Gastrocnemius medialis (tissue), 4 donors: ENCODE measurements at regions not wholly inside any gene's neighbourhood (a gene's known extent, or its start where the extent isn't known, plus 50 kb on each side); places are given as distances from the start of the nearest gene placed in this dataset.

Source experiments
- POLR2A ChIP-seq, 2 donors: fragments of 450-650 bp; IDR thresholded peaks; one replicate each; pipeline ENCODE4 v1.6.1; 2017; ENCODE audit warnings: antibody characterized with exemption in 2 of 2, mild to moderate bottlenecking in 2 of 2, moderate library complexity in 2 of 2
- TF ChIP-seq, protein P1 (sequence below), 5 experiments: fragments of 450-650 bp in 3 of 5; fragments of 200-600 bp in 2 of 5; sonication (generic) in 2 of 5; IDR thresholded peaks in 4 of 5; conservative IDR thresholded peaks in 1 of 5; 1 replicate in 4 of 5; 2 replicates in 1 of 5; pipeline ENCODE4 v1.5.1; 2016 to 2019; ENCODE audit warnings: antibody characterized with exemption in 5 of 5, mild to moderate bottlenecking in 3 of 5, moderate library complexity in 3 of 5

DNA sequence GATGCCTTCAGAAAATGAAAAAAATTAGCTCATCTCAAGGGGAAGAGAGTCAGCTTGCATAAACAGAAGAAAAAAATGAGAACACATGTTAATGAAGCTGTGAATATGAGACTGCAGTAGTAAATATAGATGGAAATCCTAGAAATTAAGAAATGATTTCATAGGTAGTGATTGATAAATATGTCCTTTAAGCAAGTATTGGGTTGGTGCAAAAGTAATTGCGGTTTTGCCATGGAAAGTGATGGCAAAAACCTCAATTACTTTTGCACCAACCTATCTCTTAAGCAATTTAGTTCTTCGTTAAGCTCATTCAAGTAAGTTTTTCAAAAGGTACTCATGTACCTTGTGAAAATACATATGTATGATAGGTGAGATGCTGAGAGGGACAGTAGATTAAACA, 400.9 kb downstream of the SH2D1A start:
- TF ChIP-seq, protein P1, sequence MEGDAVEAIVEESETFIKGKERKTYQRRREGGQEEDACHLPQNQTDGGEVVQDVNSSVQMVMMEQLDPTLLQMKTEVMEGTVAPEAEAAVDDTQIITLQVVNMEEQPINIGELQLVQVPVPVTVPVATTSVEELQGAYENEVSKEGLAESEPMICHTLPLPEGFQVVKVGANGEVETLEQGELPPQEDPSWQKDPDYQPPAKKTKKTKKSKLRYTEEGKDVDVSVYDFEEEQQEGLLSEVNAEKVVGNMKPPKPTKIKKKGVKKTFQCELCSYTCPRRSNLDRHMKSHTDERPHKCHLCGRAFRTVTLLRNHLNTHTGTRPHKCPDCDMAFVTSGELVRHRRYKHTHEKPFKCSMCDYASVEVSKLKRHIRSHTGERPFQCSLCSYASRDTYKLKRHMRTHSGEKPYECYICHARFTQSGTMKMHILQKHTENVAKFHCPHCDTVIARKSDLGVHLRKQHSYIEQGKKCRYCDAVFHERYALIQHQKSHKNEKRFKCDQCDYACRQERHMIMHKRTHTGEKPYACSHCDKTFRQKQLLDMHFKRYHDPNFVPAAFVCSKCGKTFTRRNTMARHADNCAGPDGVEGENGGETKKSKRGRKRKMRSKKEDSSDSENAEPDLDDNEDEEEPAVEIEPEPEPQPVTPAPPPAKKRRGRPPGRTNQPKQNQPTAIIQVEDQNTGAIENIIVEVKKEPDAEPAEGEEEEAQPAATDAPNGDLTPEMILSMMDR (IDR thresholded peaks at IDR 0.05 in 4 of 5, conservative IDR thresholded peaks at IDR 0.05 in 1 of 5): no peak
- no peak for TF ChIP-seq POLR2A (IDR thresholded peaks at IDR 0.05)
